MV-4-11 (cell line): ENCODE measurements at regions not wholly inside any gene's neighbourhood (a gene's known extent, or its start where the extent isn't known, plus 50 kb on each side); places are given as distances from the start of the nearest gene placed in this dataset.

ENCODE experiments used
- DNase-seq: peaks from one replicate; lab custom pipeline; 2025; lab: John Stamatoyannopoulos, UW

DNA sequence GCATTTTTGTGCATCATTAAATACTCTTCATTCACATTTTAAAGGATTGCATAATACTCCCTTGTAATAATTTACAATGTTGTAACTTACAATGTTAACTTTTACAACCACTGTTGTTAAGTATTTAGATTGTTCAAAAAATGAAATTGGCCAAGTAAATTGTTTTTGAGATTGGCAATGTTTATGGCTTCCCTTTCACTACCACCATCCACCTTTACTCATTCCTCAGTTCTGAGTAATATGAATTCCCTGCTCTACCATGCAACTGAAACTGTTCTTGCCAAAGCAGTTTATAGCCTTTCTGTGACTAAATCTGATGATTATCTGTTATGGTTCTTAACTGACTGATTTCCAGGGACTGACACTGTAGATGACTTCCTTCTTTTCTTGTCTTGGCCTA lies 80.5 kb upstream of the TMEM106B start:
- DNase-seq, result no peak

DNA sequence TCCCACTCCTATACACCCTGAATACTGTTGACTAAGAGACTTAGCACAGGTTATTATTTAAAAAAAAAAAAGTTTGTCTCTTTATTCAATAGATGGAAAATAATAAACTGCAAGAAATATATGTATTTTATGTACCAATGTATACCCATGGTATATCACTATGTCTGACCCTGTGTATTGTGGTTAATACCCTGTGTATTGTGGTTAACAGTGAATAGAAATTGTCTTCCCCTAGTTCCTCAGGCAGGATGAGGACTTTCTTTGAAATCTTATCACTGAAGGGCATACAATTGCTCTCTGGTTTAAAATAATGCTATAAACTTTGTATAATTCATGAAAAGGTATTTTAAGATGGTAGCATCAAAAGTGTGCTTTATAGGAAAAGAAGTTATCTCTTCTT lies 80.0 kb upstream of the TMEM106B start:
- no peak for DNase-seq

DNA sequence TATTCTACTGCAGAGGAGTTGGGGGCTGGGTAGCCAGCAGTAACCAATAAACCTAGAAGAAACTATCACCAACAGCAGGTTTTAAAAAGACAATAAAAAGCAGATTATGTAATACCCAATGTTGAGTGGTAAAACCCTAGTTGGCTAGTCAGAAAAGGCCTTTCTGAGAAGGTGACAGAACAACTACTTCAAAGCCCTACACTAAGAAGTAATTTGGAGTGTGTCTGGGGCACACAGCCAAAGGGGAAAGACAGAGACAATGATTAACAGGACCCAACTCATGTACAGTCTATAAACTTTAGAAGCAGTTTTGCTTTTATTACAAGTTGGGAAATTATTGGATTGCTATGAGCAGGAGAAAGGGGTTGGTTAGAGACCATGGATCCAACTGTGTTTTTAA lies 77.2 kb upstream of the TMEM106B start:
- DNase-seq, result no peak

DNA sequence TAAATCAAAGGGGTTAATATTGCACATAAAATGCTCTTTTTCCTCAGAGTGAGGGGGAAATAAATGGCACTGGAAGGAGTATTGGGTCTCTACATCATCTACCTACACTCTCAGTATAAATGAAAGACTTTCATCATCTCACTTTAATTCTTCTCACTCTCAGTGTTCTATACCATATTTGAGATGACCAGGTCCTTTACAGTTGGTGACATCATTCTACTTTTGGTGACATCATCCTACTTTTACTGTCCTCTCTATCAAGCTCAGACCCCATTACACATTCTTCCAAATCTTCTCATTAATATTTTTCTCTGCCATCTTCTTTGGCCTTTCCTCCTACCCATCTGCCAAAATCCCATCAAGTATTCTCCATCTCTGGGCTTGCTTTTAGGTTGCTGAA lies 74.6 kb upstream of the TMEM106B start:
- DNase-seq, result no peak

DNA sequence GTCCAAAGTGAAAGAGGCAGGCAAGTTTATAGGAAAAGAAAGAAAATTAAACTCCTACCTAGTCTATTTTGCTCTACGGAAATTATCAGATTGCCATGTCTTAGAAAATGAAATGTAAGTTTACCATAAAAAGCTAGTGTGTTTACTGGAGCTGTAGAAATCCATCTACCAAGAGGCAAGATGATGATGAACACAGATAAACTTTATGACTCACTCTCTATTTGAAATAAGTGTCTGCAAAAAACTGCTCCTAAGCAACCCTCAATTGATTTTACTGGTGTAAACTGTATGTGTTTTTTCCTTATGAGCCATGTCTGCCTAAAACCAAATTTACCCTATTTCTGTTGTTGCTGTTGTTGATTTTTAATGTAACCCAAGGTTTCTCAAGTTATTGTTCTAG lies 73.8 kb upstream of the TMEM106B start:
- DNase-seq, result no peak

DNA sequence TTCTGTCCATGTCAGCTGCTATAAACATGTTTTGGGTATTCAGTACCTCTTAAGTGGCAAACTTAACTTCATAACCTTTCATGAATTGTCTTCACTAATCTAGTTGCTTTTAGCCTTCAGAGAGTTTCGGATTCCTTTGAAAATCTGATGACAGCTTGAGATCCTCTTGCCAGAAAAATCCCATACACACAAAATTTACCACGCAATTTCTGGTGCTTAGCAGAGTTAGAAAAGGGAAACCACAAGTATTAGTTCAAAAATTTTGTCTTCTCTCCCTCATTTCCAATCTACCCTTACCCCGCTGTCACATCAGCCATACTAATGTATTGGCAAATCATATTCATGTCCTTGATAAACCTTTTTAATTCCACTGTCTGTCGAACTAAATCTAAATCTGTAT lies 72.7 kb upstream of the TMEM106B start:
- DNase-seq, result no peak

DNA sequence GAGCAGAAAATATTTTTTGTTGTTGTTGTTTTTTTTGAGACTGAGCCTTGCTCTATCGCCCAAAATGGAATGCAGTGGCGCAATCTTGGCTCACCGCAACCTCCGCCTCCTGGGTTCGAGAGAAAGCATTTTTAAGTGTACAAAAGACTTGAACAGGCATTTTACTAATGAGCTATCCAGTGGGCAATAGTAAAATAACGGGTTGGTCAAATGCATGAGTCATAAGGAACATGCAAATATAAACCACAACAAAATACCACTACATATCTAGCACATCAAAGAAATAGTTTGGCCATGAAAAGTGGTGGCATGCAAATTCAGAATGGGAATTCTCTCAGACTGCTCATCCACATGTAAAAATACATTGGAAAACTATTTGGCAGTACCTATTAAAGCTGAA lies 71.7 kb upstream of the TMEM106B start:
- DNase-seq, result no peak

DNA sequence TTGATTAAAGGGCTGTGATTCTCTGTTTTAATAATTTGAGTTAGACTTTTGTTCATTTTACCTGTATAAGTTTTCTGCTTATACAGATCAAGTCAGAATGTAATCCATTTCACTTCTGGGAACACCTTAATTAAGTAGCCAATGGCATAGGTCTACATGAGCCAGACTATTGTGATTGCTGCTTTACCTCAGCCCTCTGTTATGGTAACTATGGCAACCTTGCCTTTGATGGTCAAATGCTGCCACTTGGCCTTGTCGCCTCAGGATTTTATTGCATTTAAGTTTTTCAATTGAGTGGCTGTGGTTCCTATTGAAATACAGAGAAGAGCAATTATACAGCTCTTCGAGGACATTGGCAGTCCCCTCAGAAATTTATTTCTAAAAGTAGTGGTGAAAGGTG lies 64.3 kb upstream of the TMEM106B start:
- no peak for DNase-seq

DNA sequence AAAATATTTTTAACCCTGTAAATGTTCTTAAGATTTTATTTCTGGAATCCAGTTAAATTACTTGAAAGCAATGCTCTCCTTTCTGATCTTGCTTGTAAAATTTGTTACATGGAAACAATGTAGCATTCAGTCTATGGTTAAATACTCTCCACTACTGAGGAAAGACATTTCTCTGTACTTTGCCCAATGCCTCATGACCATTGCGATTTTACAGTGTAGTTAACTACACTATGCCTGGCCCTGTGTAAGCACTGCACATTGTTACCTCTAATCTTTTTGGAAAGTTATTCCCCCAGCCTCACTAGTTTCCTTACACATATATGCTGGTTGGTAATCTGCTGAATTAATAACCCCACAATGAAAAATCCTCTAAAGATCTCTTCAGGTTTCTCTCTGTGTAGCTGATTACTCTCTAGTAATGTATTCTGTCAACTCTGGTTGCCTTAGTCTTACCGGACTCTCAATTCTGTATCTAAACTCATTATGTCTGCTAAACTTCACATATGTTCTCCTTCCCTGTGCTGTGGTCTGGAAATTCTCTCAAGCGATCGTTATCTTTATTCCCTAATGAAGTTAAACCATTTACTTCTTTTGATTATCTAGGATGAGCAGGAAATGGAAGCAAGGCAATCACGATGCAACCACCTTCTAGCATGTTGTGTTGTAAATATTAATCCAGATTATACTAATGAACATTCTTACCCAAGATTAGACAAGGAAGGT lies 58.7 kb upstream of the TMEM106B start:
- no peak for DNase-seq

DNA sequence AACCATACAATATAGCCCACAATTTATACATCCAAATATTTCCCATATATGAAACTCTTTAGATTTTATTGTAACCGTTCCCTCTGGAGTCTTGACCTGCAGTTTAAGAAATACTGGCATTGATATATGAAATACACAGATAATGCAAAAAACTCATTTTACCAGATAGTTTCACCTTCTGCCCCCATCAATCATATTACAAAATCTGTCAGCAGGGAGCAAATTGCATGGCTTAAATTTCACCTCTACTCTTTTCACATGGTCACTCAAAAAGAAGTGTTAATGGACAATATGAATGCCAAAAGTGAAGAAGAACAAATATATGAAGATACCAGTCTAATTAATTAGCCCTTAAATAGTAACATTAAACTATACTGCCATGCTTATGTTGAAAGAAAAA lies 57.0 kb upstream of the TMEM106B start:
- DNase-seq, result no peak

DNA sequence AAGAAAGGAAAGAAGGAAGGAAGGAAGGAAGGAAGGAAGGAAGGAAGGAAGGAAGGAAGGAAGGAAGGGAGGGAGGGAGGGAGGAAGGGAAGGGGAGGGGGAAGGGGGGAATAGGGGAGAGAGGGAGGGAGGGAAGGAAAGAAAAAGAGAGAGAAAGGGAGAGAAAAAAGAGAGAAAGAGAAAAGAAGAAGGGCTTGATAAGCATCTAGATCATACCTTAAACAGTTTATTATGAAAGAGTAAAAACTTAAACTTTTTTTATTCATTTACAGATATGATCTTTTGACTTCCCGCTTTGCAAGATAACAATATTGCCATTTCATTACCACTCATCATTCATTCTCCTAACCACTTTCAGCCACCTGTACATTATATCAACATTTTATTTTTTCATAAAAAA lies 53.6 kb upstream of the TMEM106B start:
- DNase-seq, result no peak

DNA sequence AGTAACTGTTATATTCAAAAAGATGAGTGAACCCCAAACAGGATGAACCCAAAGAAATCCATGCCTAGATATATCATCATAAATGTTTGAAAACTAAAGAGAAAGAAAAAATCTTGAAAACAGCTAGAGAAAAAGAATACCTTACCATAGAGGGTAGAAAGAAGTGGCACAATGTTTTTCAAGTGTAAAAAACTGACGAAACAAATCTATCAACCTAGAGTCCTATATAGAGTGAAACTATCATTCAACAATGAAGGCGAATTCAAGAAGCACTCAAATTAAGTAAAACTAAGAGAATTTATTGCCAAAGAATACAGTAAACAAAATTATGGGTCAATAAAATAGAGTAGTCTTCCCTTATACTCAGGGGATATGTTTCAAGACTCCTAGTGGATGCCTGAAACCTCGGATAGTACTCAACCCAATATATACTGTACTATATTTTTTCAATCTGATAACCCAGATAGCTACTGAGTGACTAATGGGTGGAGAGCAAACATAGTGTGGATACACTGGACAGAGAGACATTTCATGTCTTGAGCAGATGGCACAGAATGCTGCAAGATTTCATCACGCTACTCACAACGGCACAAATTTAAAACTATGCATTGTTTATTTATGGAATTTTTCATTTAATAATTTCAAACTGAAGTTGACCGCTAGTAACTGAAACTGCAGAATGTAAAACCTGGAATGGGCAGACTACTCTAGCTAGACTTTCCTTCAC lies 52.6 kb upstream of the TMEM106B start:
- DNase-seq, result no peak

DNA sequence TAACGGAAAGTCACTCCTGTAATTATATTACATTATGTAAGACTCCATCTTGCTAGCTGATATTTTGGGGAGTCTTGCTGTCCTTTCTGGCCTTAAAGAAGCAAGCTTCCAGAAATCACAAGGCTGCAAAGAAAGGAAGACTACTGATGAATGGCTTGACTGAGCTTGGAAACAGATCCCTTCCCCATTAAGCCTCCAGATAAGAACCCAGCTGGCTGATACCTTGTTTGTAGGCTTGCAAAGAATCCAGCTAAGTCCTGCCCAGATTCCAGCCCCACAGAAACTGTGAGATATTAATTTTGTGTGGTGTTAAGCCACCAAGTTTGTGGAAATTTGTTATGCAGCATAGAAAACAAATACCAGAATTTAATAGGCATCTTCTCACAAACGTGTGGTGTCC lies 49.9 kb upstream of the TMEM106B start:
- DNase-seq, result no peak
